GM12874 (cell line): ENCODE measurements at regions not wholly inside any gene's neighbourhood (a gene's known extent, or its start where the extent isn't known, plus 50 kb on each side); places are given as distances from the start of the nearest gene placed in this dataset.

Experiments
- TF ChIP-seq, protein P1 (sequence below): IDR thresholded peaks from 2 replicates; pipeline ENCODE4 v1.5.1; 2011; ENCODE audit warnings: low read depth, mild to moderate bottlenecking, control low read depth, low read length, moderate library complexity; ENCODE audit not compliant: insufficient read depth

DNA sequence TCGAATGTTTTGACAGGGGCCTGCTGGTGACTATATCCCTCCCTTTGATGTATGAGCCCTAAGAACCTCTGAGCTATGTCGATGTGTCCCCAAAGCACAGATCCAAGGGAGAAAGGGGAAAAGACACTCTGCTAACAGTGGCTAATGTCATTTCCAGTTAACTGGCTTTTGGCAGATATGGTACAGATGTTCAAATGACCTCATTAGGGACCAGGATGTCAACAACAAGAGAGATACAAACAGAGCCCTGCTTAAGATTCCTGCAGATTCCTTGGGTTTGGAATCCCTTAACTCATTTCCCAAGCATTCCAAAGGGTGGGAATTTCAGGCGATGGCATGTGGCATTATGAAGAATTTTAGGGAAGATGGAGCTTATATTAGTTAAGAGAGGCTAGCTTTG lies 517.3 kb downstream of the SOX6 start:
- TF ChIP-seq, protein P1, sequence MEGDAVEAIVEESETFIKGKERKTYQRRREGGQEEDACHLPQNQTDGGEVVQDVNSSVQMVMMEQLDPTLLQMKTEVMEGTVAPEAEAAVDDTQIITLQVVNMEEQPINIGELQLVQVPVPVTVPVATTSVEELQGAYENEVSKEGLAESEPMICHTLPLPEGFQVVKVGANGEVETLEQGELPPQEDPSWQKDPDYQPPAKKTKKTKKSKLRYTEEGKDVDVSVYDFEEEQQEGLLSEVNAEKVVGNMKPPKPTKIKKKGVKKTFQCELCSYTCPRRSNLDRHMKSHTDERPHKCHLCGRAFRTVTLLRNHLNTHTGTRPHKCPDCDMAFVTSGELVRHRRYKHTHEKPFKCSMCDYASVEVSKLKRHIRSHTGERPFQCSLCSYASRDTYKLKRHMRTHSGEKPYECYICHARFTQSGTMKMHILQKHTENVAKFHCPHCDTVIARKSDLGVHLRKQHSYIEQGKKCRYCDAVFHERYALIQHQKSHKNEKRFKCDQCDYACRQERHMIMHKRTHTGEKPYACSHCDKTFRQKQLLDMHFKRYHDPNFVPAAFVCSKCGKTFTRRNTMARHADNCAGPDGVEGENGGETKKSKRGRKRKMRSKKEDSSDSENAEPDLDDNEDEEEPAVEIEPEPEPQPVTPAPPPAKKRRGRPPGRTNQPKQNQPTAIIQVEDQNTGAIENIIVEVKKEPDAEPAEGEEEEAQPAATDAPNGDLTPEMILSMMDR, result no peak

- TF ChIP-seq, protein P1, result no peak
These were observed 515.4 kb downstream of the SOX6 start for GRCh38 chr11:15840966-15841365.

- TF ChIP-seq, protein P1, result no peak
These were observed 514.2 kb downstream of the SOX6 start for GRCh38 chr11:15841931-15842740.

- TF ChIP-seq, protein P1, result no peak
These were observed 513.0 kb downstream of the SOX6 start for GRCh38 chr11:15843309-15843872.

DNA sequence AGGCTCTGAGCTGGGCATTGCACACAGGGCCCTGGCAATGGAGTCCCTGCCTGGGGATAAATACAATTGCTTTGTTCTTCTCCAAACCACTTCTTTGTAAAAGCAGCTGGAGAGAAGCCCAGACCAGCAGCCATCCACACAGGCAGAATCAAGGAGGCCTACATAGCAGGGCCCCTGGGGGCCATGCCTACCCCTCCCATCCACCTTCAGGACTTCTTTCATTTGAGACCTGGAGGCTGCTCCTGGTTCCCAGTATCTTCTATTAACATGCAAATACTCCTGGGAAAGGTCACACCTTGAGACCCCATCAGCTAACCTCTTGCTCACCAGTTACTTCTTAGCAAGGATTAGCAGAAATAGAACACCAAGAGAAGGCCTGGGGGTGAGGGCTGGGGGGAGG lies 511.1 kb downstream of the SOX6 start:
- TF ChIP-seq, protein P1, result no peak

- TF ChIP-seq, protein P1, result no peak
These were observed 507.6 kb downstream of the SOX6 start for GRCh38 chr11:15848631-15849168.

DNA sequence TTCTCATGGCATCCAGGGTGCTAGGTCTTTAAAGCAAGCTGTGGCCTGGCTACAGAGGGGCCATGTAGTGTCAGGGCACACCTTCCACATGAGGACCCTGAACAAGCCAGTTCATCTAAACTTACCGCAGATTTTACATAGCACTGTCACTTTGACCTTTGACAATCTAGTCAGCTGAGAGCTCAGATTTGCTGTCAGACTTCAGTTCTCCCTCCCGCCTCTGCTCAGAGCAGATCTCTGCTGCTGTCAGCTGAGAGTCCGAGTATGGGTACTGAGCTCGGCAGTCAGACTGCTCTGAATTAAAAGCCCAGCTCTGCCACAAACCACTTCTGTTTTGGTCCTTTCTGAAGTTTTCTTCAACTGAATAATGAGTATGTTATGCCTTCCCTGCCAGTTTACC lies 507.1 kb downstream of the SOX6 start:
- TF ChIP-seq, protein P1, result no peak
